HG02973 (cell line): ENCODE measurements at regions not wholly inside any gene's neighbourhood (a gene's known extent, or its start where the extent isn't known, plus 50 kb on each side); places are given as distances from the start of the nearest gene placed in this dataset.
"Not testable (repeated sequence)": the region's sequence is repeated elsewhere in the genome, so short reads cannot be mapped to it uniquely, and the experiment has no call there.

ENCODE experiments used
- ATAC-seq: cut with Tn5 transposase; IDR thresholded peaks from one replicate; pipeline ENCODE4 v1.9.1; 2021; ENCODE audit warnings: moderate library complexity; ENCODE audit not compliant: unreplicated experiment

DNA sequence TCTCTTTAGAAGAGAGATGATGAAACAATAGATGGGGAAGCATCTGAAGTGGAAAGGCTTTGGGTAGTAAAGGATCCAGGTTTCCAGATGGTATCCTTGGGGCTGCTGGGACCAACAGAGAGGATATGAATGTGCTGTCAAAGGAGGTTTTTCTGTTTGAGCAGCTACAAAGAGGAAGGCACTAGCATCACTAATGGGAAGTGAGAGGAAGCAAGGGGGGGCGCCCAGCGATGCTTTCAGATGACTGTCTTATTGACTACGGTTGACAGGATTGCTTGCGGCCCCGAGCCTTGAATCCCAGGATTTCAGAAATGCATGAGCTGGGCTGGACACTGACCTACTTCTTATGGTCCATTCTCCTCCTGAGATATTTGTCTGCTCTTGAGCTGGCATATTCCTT, 103.8 kb upstream of the GALNT15 start:
- ATAC-seq: no peak

DNA sequence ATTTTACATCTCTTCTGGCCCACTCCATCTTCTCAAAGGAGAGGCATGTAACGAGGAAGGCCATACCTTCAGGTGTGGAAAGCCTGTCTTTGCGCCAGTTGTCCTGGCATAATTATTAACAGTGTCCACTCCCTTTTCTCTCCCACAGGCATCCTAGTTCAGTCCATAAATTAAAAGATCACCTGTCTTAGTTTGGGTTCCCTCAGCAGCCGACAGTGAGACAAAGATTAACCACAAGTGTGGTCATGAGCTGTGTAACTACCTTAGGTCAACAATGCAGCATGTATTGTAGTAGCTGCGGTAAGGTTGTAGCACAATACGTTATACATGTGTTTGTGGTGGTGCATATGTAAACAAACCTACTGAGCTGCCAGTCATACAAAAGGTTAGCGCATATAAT, 103.3 kb upstream of the GALNT15 start:
- ATAC-seq: no peak

DNA sequence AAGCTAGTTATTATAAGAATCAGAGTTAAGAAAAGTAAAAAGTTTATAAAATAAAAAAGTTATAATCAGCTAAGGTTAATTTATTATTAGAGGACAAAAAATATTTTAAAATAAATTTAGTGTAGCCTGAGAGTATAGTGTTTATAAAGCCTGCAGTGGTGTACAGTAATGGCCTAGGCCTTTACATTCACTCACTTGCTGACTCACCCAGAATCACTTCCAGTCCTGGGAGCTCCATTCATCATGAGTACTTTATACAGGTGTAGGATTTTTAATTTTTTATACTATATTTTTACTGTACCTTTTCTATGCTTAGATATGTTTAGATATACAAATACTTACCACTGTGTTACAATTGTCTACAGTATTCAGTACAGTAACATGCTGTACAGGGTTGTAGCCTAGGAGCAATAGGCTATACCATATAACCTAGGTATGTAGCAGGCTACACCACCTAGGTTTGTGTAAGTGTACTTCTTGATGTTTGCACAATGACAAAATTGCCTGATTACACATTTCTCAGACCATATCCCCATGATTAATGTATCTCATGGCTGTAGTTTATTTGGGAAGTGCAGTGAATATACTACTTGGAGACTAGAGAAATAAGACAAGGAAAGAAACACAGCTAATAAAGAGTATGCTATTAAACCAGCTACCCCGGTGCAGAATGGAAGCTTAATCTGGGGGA, 101.9 kb upstream of the GALNT15 start:
- no peak for ATAC-seq

DNA sequence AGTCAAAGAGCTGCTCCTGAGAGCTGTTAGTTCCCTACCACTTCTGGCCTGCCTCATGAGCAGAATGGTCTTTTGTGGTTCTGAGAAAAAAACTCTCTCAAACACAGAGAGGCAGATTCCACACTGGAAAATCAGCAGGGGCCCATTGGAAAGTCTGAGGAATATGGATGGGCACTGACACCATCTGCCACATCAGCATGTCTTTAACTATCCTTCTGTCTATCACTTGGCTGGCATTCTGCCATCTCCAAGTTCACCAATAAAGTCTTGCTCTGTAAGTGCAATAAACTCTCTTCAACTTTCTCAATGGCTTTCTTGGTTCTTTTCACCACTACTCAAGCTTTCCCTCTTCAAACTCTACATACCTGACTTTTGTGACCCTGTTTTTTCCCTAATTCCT, 101.3 kb upstream of the GALNT15 start:
- ATAC-seq: no peak

DNA sequence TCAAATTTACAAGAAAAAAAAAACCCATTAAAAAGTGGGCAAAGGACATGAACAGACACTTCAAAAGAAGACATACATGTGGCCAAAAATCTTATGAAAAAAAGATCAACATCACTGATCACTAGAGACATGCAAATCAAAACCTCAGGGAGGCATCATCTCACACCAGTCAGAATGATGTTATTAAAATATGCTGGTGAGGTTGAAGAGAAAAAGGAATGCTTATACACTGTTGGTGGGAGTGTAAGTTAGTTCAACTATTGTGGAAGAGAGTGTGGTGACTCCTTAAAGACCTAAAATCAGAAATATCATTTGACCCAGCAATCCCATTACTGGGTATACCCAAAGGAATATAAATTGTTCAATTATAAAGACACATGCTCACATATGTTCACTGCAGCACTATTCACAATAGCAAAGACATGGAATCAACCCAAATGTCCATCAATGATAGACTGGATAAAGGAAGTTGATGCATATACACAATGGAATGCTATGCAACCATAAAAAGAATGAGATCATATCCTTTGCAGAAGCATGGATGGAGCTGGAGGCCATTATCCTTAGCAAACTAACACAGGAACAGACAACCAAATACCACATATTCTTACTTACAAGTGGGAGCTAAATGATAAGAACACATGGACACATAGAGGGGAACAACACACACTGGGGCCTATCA, 100.3 kb upstream of the GALNT15 start:
- not testable (repeated sequence) for ATAC-seq

DNA sequence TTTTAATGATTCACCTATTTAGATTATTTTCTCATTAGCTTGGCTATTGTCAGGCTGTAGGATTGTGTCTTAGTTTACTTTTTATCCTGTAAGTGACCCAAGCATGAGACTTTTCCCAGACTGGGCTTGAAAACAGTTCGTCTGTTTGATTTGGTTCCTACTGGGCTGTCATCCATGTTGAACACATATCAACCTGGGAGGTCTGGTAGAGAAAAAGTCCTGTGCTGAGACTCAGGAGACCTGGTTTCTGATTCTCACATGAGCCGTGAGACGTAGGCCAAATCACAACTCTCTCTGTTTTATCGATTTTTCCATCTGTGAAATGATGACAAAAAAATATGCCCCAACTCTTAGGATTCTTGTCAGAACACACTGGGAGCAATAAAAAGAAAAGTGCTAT, 98.8 kb upstream of the GALNT15 start:
- no peak for ATAC-seq

DNA sequence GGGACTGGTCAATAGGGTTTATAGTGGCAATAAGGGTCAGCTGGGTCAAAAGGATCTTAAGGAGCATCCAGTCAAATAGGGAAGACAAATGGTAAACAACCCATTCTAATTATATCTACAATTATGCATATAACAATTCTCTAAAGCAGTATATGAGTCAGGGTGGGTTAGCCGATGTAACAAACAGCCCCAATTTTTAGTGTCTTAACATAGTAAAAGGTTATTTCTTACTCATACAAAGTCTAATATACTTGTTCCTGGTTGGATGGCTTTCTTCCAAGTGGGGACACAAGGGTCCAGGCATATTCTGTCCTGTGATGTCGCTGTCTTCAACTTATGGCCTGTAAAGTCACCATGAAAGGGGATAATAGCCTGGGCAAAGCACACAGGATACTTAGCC, 97.9 kb upstream of the GALNT15 start:
- ATAC-seq: no peak

DNA sequence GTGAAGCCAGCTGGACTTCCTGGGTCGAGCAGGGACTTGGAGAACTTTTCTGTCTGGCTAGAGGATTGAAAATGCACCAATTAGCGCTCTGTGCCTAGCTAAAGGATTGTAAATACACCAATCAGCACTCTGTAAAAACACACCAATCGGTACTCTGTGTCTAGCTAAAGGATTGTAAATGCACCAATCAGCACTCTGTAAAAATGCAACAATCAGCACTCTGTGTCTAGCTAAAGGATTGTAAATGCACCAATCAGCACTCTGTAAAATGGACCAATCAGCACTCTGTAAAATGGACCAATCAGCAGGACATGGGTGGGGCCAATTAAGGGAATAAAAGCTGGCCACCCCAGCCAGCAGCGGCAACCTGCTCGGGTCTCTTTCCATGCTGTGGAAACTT, 97.3 kb upstream of the GALNT15 start:
- not testable (repeated sequence) for ATAC-seq

DNA sequence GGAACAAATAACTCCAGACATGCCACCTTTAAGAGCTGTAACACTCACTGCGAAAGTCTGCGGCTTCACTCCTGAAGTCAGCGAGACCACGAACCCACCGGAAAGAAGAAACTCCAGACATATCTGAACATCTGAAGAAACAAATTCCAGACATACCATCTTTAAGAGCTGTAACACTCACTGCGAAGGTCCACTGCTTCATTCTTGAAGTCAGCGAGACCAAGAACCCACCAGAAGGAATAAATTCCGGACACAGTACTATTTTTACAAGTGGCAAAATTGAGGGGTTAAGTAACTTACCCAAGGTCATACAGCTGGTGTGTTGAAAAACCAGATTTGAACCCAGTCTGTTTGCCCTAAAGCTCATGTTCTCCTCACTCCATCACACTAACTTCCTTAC, 96.8 kb upstream of the GALNT15 start:
- not testable (repeated sequence) for ATAC-seq

DNA sequence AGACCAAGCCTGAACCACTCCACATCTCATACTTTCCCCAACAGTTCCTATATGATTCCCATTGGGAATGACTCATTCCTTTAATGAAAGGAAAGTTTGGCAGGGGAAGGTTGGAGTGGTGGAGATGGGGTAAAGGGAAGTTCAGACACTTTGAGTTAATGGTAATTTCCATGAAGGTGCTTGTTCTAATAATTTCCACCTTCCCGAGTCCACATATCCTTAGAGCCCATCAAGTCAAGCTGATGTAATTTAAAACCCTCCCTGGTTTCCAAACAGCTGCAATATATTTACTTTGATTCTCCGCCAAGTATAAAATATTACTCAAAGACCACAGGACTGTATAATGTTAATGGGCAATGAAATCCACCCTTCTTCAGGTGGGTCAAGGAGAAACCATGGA, 95.0 kb upstream of the GALNT15 start:
- no peak for ATAC-seq

DNA sequence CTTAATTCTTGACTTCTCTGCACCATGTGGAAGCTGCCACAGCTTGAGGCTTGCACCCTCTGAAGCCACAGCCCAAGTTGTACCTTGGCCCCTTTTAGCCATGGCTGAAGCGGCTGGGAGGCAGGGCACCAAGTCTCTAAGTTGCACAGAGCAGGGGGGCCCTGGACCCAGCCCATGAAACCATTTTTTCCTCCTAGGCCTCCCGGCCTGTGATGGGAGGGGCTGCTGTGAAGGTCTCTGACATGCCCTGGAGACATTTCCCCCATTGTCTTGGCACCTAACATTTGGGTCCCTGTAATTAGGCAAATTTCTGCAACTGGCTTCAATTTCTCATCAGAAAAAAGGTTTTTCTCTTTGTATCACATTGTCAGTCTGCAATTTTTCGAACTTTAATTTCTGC, 92.8 kb upstream of the GALNT15 start:
- ATAC-seq: no peak

DNA sequence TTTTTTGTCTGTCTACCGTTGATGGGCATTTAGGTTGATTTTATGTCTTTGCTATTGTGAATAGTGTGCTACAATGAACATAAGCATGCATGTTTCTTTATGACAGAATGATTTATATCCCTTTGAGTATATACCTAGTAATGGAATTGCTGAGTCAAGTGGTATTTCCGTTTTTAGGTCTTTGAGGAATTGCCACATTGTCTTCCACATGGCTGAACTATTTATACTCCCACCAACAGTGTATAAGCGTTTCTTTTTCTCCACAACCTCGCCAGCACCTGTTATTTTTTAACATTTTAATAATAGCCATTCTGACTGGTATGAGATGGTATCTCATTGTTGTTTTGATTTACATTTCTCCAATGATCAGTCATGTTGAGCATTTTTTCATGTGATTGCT, 89.6 kb upstream of the GALNT15 start:
- no peak for ATAC-seq

DNA sequence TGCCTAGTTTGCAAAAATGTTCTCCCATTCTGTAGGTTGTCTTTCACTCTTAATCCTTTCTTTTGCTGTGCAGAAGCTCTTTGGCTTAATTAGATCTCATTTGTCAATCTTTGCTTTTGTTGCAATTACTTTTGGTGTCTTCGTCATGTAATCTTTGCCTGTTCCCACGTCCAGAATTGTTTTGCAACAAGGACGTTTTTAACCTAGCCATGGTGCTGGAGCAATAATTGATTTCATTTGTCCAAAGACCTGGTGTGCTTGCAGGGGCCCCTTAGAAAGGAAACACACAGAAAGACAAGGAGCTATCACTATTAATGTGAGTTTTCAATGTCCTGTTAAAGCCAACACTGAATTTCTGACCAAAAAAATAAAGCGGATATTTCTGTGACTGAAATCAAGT, 89.1 kb upstream of the GALNT15 start:
- ATAC-seq: no peak

DNA sequence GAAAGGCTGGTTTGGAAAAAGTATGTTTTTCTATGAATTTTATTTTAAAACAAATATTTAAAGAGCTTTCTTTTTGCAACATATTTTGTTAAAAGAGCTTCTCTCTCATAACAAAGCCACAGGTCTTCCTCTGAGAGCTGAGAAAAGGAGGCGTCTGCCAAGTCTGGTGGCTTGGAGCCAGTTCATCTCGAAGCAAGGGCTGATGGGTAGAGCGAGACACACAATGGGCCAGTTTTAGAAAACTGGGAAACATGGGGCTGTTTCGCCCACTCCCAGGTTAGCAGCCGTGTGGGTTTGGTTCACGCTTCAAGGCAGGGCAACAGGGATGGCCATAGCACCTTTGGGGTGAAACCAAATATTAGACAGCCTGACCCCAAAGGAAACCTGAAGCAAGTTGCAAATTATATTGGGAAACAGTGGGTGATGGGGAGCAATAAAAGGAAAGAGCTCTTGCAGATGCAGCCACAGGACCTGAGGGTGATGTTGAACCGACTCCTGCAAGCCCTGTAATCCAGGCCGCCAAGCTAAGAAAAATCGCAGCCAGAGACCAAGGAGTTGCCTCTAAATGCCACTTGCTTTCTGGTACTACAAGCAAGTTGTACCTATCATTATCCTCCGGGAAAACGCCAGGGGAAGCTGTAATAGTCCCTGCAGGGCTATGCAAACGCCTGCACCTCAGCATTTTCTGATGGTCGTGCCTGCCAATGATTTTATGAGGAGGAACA, 88.4 kb upstream of the GALNT15 start:
- no peak for ATAC-seq

DNA sequence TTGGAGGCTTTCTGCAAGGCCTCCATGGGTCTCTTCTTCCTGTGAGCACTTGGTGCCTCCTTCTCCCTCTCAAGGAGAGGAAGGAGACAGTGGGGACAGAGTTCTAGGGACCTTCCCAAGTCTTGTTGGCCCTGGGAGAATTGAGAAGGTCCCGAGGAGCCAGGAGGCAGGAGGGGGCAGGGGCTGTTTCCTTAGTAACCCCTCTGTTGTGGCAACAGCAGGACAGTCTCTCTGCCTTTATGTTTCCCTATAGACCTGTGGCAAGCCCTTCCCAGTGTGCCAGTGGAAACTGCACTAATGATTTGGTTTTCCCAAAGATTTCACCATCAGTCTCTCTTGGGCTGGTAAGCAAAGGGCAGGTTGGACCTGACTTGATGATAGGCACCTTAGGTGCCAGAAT, 87.8 kb upstream of the GALNT15 start:
- ATAC-seq: no peak

DNA sequence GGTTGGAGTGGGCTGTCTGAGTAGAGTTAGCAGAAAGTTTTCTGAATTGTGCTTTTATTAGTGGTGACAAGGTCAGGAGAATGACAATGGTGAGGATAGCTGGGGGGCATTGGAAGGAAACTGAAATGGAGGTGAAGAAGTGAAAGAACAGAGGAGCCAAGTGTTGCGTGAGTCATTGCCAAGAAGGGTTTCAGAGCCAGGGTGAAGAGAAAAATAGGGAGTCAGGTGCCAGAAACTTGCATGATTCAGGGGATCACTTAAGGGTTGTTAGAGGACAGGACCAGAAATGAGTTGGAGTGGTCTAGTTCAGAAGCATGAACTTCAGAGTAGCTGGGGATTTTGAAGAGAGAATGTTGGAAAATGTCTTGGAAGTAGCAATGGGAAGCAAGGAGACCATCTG, 86.0 kb upstream of the GALNT15 start:
- ATAC-seq: no peak

DNA sequence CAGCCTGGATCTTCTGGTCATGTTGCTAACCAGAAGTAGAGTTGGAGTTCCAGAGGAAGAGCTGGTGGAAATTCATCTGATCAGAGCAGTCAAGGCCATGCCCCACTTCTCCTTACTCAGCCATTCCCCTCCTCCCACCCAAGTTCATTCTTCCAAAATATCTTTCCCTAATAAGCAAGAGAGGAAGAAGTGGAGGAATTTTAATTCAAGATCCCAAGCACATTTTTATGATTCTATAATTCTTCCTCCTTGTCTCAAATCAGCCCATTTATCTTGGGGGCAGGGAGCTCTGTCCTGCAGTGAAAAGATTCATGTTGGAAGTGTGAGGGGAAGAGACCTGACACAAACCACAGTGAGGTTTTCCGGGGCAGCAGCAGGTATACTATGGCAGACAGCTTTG, 85.0 kb upstream of the GALNT15 start:
- no peak for ATAC-seq

DNA sequence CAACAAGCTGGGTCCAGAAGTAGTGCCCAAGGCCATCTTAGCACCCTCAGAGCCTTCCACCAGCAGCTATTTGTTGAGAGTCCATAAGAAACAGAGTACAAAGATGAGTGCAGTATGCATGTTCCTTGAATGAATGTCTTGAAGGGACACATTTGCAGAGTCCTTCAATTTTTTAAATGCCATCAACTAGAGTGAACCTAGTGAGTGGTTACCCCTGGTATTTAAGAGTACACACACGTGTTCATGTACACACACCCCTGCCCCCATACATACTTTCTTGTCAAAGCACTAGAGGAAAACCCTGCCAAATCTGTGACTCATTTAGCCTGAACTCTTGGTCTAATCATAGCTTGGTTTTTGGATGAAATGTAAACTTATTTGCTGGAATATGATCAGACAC, 84.5 kb upstream of the GALNT15 start:
- ATAC-seq: no peak

DNA sequence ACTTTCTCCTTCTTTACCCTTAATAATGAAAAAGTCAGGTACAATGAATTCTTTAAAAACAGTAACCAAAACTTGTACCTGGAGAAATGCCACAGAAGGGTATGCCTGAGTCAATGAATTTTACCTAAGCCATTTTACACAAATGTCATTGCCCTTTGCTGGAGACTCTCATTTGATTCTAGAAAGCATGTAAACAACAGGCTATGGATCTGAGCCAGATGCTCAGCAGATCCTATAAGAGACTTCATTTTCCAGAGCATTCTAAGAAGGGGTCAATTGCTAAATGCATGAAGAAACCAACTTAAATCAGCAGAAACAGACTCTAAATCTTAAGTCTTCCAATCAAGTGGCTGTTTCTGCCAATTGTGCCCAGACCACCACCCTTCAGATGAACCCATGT, 83.8 kb upstream of the GALNT15 start:
- no peak for ATAC-seq

DNA sequence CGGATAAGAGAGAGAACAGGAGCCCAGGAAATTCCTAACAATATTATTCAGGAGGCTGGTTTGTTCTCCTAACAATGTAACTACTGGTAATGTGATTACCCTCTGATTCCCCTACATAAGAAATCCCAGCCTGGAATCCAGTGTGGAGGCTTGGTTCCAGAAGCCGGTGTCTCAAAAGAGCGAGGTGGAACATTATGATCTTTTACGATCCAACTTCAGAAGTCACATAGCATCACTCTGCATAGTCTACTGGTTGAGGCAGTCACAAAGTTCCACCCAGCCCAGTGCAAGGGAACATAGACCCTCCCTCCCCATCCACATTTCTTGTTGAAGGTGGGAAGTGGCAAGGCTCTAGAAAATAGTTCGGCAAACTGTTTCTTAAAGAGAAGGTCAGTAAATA, 81.6 kb upstream of the GALNT15 start:
- ATAC-seq: no peak

DNA sequence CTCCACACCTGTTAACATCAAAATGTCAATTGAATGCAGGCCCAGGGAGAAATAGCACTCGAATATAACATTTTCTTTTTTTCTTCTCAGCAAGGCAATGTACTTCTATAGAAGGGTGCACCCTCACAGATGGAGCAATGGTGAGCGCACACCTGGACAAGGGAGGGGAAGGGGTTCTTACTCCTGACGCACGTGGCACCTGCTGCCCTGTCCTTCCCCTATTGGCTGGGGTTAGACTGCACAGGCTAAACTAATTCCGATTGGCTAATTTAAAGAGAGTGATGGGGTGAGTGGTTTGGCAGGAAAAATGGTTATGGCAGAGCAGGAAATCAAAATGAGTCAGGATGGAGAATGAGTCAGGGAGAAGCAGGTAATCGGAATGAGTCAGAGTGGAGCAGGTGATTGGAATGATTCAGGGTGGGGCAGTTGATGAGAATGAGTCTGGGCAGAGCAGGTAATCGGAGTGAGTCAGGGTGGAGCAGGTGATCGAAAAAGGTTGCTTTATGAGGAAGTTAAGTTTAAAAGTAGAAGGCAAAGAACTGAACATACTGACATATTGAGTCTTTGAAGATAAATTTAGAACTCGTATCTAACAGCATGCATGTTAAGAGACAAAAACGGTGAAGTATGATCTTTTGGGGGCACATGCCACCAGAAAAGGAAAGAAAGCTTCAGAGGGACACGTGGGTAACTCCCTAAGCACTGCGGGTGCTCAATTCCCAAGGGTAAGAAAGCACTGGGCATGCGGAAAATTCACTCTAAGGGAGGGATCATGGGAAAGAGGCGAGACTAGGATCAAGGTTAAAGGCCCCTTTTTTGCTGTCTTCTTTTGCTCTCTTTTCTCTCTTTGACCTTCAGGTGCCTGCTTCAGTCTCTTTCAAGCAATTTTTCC, 72.9 kb upstream of the GALNT15 start:
- no peak for ATAC-seq
